CD4-positive, alpha-beta T cell (primary cell): ENCODE measurements at regions not wholly inside any gene's neighbourhood (a gene's known extent, or its start where the extent isn't known, plus 50 kb on each side); places are given as distances from the start of the nearest gene placed in this dataset.
"Not testable (repeated sequence)": the region's sequence is repeated elsewhere in the genome, so short reads cannot be mapped to it uniquely, and the experiment has no call there.

ENCODE experiments used
- ATAC-seq: fragments of 200-7000 bp; cut with Tn5 transposase; one replicate; pipeline ENCODE4 v1.10.0; 2022; ENCODE audit warnings: mild to moderate bottlenecking; ENCODE audit not compliant: poor library complexity
- CTCF ChIA-PET: fragments of 350-600 bp; sonication (Branson Sonifier 250); formaldehyde crosslinking; loops from one replicate; lab custom pipeline; 2021; ENCODE audit warnings: antibody characterized with exemption, inconsistent platforms; lab: Charles Lee
- POLR2A ChIA-PET: fragments of 350-600 bp; sonication (Branson Sonifier 250); formaldehyde crosslinking; loops from one replicate; lab custom pipeline; 2021; ENCODE audit warnings: antibody characterized with exemption, inconsistent platforms; lab: Charles Lee
- DNase-seq, 14 experiments: peaks; one replicate each; pipeline ENCODE4 v3.0.0-alpha.2; 2013 to 2020; ENCODE audit warnings: mixed read lengths in 2 of 14
- H3K27ac ChIP-seq, 2 donors: one replicate each; pipeline versions ENCODE4 v1.5.1 to v1.7.0; 2013; ENCODE audit warnings: low read length in 2 of 2, low read depth in 1 of 2, mild to moderate bottlenecking in 1 of 2
- H3K27me3 ChIP-seq, 2 experiments: 1 replicate in 1 of 2; 2 replicates in 1 of 2; pipeline versions ENCODE4 v1.6.1 to v1.7.0; 2013; ENCODE audit warnings: low read length in 2 of 2, control low read depth in 1 of 2, mild to moderate bottlenecking in 1 of 2, moderate library complexity in 1 of 2; ENCODE audit not compliant: insufficient read depth in 2 of 2, control insufficient read depth in 1 of 2
- H3K36me3 ChIP-seq: one replicate; pipeline ENCODE4 v1.6.1; 2013; ENCODE audit warnings: low read length, control low read depth; ENCODE audit not compliant: insufficient read depth
- H3K4me1 ChIP-seq: one replicate; pipeline ENCODE4 v1.6.1; 2013; ENCODE audit warnings: low read length, control low read depth; ENCODE audit not compliant: insufficient read depth
- H3K4me3 ChIP-seq: one replicate; pipeline ENCODE4 v1.5.1; 2013; ENCODE audit warnings: mild to moderate bottlenecking, low read length, moderate library complexity
- H3K9me3 ChIP-seq, 2 experiments: 1 replicate in 1 of 2; 2 replicates in 1 of 2; pipeline versions ENCODE4 v1.6.1 to v1.7.0; 2013; ENCODE audit warnings: low read length in 2 of 2, mild to moderate bottlenecking in 2 of 2, control low read depth in 1 of 2, moderate library complexity in 1 of 2; ENCODE audit not compliant: control insufficient read depth in 1 of 2, insufficient read depth in 1 of 2
- H3K27ac Mint-ChIP-seq: one replicate; pipeline ENCODE4 v1.8.0; 2020; ENCODE audit warnings: mixed read lengths
- H3K27me3 Mint-ChIP-seq: one replicate; pipeline ENCODE4 v1.8.0; 2021; ENCODE audit warnings: mixed read lengths
- H3K36me3 Mint-ChIP-seq: one replicate; pipeline ENCODE4 v1.8.0; 2021; ENCODE audit warnings: low read depth, mixed read lengths
- H3K4me1 Mint-ChIP-seq: one replicate; pipeline ENCODE4 v1.8.0; 2021; ENCODE audit warnings: low read depth, mixed read lengths
- H3K4me3 Mint-ChIP-seq: one replicate; pipeline ENCODE4 v1.8.0; 2020; ENCODE audit warnings: mild to moderate bottlenecking, mixed read lengths
- H3K9me3 Mint-ChIP-seq: one replicate; pipeline ENCODE4 v1.8.0; 2020; ENCODE audit warnings: mixed read lengths
- CTCF ChIP-seq: fragments of 200-600 bp; IDR thresholded peaks from one replicate; pipeline ENCODE4 v1.8.0; 2022; ENCODE audit warnings: antibody characterized with exemption, mild to moderate bottlenecking
- intact Hi-C, 2 experiments: fragments of 100-400 bp; cut with DNase I in 1 of 2; cut with micrococcal nuclease in 1 of 2; formaldehyde crosslinking; loops; one replicate each; pipeline versions ENCODE4 v1.15.1 to v1.9.0; 2023 to 2025; cut with DNase I, micrococcal nuclease

DNA sequence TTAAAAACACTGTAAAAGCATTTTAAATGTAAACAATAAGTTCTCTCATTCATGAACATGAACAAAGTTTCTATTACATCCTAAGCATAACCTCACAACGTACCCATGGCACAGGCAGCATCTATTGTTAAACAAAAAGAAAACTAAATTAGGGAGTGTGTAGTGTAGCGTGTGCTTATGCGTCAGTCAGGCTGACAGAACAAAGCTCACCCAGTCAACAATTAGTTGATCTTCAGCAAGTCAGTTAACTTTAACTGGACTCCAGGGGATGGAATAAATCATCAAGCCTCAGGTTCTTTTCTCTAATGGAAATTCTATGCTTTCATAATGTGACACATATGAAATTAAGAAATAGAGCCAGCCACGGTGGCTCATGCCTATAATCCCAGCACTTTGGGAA is 91.6 kb upstream of the ODAD2 start:
- DNase-seq (no peak), ATAC-seq (no peak)
- intact Hi-C loops = no loop called here
- Mint-ChIP-seq H3K27ac (no peak overlapping the region), H3K4me1 (no peaks in the 10 kb centered on the region), H3K4me3 (no peak overlapping the region), H3K9me3 (no peaks in the 10 kb centered on the region), H3K27me3 (no peaks in the 10 kb centered on the region), H3K36me3 (peaks cover 62% of the 10 kb centered on the region)
- Histone ChIP-seq H3K27ac (no peak overlapping the region), H3K27me3 (no peaks in the 10 kb centered on the region), H3K4me3 (no peak overlapping the region), H3K4me1 (no peaks in the 10 kb centered on the region), H3K9me3 (no peaks in the 10 kb centered on the region), H3K36me3 (peaks cover 32% of the 10 kb centered on the region)
- TF ChIP-seq CTCF = no peak
- POLR2A ChIA-PET = interaction anchor here (0.5 kb wide), 1 partner anchor 47 kb away, joined by 4 read pairs; no protein-coding TSS in a partner anchor
- CTCF ChIA-PET = interaction anchor here (0.8 kb wide), 1 partner anchor 303 kb away, joined by 3 read pairs; no protein-coding TSS in a partner anchor

GRCh38 chr10:28089467-28089866 is 90.6 kb upstream of the ODAD2 start:
- no peak for ATAC-seq
- intact Hi-C loops = no loop called here
- H3K27ac ChIP-seq = no peak overlapping the region
- POLR2A ChIA-PET = no interaction called here
- Mint-ChIP-seq H3K27ac (no peak overlapping the region), H3K36me3 (peaks cover 69% of the 10 kb centered on the region), H3K9me3 (no peaks in the 10 kb centered on the region), H3K4me1 (no peaks in the 10 kb centered on the region), H3K27me3 (no peaks in the 10 kb centered on the region), H3K4me3 (no peak overlapping the region)
- no peaks in the 10 kb centered on the region for H3K27me3 ChIP-seq
- H3K4me3 ChIP-seq = no peak overlapping the region
- no peaks in the 10 kb centered on the region for H3K4me1 ChIP-seq
- TF ChIP-seq CTCF = no peak
- no peak for DNase-seq
- CTCF ChIA-PET = interaction anchor here (0.8 to 1.4 kb wide), 2 partner anchors 13 to 21 kb away, joined by 3 read pairs; no protein-coding TSS in a partner anchor
- H3K9me3 ChIP-seq = no peaks in the 10 kb centered on the region
- H3K36me3 ChIP-seq = peaks cover 37% of the 10 kb centered on the region

DNA sequence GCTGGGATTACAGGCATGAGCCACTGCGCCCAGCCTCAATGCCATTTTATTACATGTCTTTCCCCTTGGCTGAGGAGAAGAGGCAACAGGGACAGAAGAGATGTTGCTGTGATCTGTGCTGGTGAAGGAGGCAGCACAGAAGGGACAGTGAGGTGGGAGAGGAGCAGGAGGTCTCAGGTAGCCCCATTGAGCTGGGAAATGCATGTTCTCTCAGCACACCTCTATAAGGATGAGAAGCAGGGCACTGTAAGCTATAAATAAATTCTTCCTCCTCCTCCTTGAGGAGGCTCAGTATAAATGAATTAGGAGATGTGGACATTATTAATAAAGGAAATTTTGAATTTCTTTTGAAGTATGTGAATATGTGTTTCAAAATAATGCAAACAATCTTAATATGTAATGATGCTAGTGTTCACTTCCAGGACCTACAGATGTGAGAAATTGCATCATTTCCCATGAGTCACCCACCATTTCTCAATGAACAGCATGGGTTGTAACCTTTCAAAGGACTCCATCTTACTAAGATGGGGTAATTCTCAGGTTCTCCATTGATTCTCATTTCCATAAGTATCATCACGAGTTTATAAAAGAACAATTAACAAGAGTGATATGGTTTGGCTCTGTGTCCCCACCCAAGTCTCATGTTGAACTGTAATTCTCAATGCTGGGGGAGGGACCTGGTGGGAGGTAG is 88.9 kb upstream of the ODAD2 start:
- Histone ChIP-seq H3K4me3 (no peak overlapping the region), H3K9me3 (no peaks in the 10 kb centered on the region), H3K27me3 (no peaks in the 10 kb centered on the region), H3K4me1 (no peaks in the 10 kb centered on the region), H3K27ac (no peak overlapping the region), H3K36me3 (peaks cover 41% of the 10 kb centered on the region)
- Mint-ChIP-seq H3K4me3 (no peak overlapping the region), H3K36me3 (peaks cover 81% of the 10 kb centered on the region), H3K27me3 (no peaks in the 10 kb centered on the region), H3K4me1 (no peaks in the 10 kb centered on the region), H3K9me3 (no peaks in the 10 kb centered on the region), H3K27ac (no peak overlapping the region)
- no peak for TF ChIP-seq CTCF
- ATAC-seq (no peak), DNase-seq (peak in 2 of 14 experiments; percentile 36 to 38)
- CTCF ChIA-PET = interaction anchor here (0.5 kb wide), 1 partner anchor 1299 kb away, joined by 3 read pairs; no protein-coding TSS in a partner anchor
- POLR2A ChIA-PET = no interaction called here
- intact Hi-C loops = no loop called here

DNA sequence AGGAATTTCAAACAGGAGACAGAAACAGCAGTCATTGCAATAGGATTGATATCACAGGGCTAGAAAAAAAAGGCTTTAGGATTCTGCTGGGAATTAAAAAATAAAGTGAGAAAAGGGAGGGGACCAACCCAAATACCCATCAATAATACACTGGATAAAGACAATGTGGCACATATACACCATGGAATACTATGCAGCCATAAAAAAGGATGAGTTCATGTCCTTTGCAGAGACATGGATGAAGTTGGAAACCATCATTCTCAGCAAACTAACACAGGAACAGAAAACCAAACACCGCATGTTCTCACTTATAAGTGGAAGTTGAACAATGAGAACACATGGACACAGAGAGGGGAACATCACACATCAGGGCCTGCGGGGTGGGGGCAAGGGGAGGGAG is 86.9 kb upstream of the ODAD2 start:
- ATAC-seq, H3K9me3 ChIP-seq, H3K4me3 ChIP-seq, POLR2A ChIA-PET, H3K27ac ChIP-seq, H3K4me1 ChIP-seq, H3K27me3 Mint-ChIP-seq, H3K9me3 Mint-ChIP-seq, H3K27ac Mint-ChIP-seq, DNase-seq, CTCF ChIA-PET, intact Hi-C loops, H3K4me3 Mint-ChIP-seq, H3K4me1 Mint-ChIP-seq, H3K27me3 ChIP-seq: not testable (repeated sequence)
- peaks cover 41% of the 10 kb centered on the region for H3K36me3 ChIP-seq
- peaks cover 87% of the 10 kb centered on the region for H3K36me3 Mint-ChIP-seq
